PC-3 (cell line): ENCODE measurements at regions not wholly inside any gene's neighbourhood (a gene's known extent, or its start where the extent isn't known, plus 50 kb on each side); places are given as distances from the start of the nearest gene placed in this dataset.
A peak's percentile ranks its signal among the peaks of the same experiment; 100 is the strongest.

Experiments used
- ATAC-seq: fragments of 200-7000 bp; cut with Tn5 transposase; 2 replicates; pipeline ENCODE4 v1.9.1; 2020; ENCODE audit warnings: mild to moderate bottlenecking, moderate library complexity
- BruUV-seq: library from RNA; stranded (reverse); fragments of 400-500 nt; replicated peaks from 2 replicates; lab custom pipeline; 2021; lab: Mats Ljungman, UMichigan
- CTCF ChIA-PET: fragments of 300-600 bp; sonication (Branson Sonifier 250); formaldehyde crosslinking; loops from one replicate; lab custom pipeline; 2022; ENCODE audit warnings: antibody characterized with exemption; lab: Charles Lee
- POLR2A ChIA-PET: fragments of 300-600 bp; sonication (Branson Sonifier 250); formaldehyde crosslinking; loops from one replicate; lab custom pipeline; 2022; ENCODE audit warnings: antibody characterized with exemption; ENCODE audit not compliant: unreplicated experiment; lab: Charles Lee
- DNase-seq: peaks from one replicate; pipeline ENCODE4 v3.0.0-alpha.2; 2015
- H2AFZ ChIP-seq: fragments of 300-600 bp; sonication (generic); 2 replicates; pipeline ENCODE4 v1.6.0; 2016; ENCODE audit warnings: antibody characterized with exemption, low read length
- H3F3A ChIP-seq: fragments of 300-600 bp; sonication (generic); one replicate; pipeline ENCODE4 v1.6.0; 2017; ENCODE audit warnings: antibody characterized with exemption, low read length, control low read depth, mild to moderate bottlenecking; ENCODE audit not compliant: unreplicated experiment
- H3K27ac ChIP-seq: fragments of 300-600 bp; sonication (generic); 2 replicates; pipeline ENCODE4 v1.5.1; 2016; ENCODE audit warnings: mild to moderate bottlenecking, low read length
- H3K27me3 ChIP-seq: fragments of 300-600 bp; sonication (generic); 2 replicates; pipeline ENCODE4 v1.6.1; 2016; ENCODE audit warnings: low read length, mixed read lengths
- H3K36me3 ChIP-seq: fragments of 300-600 bp; sonication (generic); 2 replicates; pipeline ENCODE4 v1.6.1; 2016; ENCODE audit warnings: low read depth, mixed run types, low read length, mixed read lengths
- H3K4me1 ChIP-seq: fragments of 300-600 bp; sonication (generic); 2 replicates; pipeline ENCODE4 v1.5.1; 2016; ENCODE audit warnings: low read length; ENCODE audit not compliant: insufficient read depth
- H3K4me2 ChIP-seq: fragments of 300-600 bp; sonication (generic); 2 replicates; pipeline ENCODE4 v1.6.0; 2016; ENCODE audit warnings: low read length
- H3K4me3 ChIP-seq: fragments of 300-600 bp; sonication (generic); 2 replicates; pipeline ENCODE4 v1.5.1; 2016; ENCODE audit warnings: mild to moderate bottlenecking, low read length, mixed read lengths
- H3K79me2 ChIP-seq: fragments of 300-600 bp; sonication (generic); 2 replicates; pipeline ENCODE4 v1.6.1; 2017; ENCODE audit warnings: low read length, mixed read lengths
- H3K9ac ChIP-seq: fragments of 300-600 bp; sonication (generic); 2 replicates; pipeline ENCODE4 v1.6.0; 2016; ENCODE audit warnings: mild to moderate bottlenecking, low read length
- H3K9me2 ChIP-seq: fragments of 300-600 bp; sonication (generic); replicated peaks from 2 replicates; pipeline ENCODE4 v1.6.1; 2016; ENCODE audit warnings: mixed run types, low read length, mixed read lengths
- H3K9me3 ChIP-seq: fragments of 300-600 bp; sonication (generic); 2 replicates; pipeline ENCODE4 v1.6.1; 2016; ENCODE audit warnings: low read length, mixed read lengths
- H4K20me1 ChIP-seq: fragments of 300-600 bp; sonication (generic); 2 replicates; pipeline ENCODE4 v1.6.1; 2016; ENCODE audit warnings: low read length, mixed read lengths
- EZH2 ChIP-seq: fragments of 300-600 bp; sonication (generic); IDR thresholded peaks from one replicate; pipeline ENCODE4 v1.6.1; 2017; ENCODE audit warnings: antibody characterized with exemption, mild to moderate bottlenecking, low read length; ENCODE audit not compliant: unreplicated experiment
- EZH2phosphoT487 ChIP-seq: fragments of 300-600 bp; sonication (generic); IDR thresholded peaks from 2 replicates; pipeline ENCODE4 v1.6.1; 2018; ENCODE audit warnings: mild to moderate bottlenecking, antibody characterized with exemption, low read length, borderline replicate concordance
- intact Hi-C: fragments of 100-400 bp; cut with micrococcal nuclease; formaldehyde crosslinking; loops from 2 replicates; pipeline ENCODE4 v1.9.0; 2023
- TF ChIP-seq, protein P1 (sequence below): fragments of 300-600 bp; sonication (generic); conservative IDR thresholded peaks from 2 replicates; pipeline ENCODE4 v1.5.1; 2017; ENCODE audit warnings: antibody characterized with exemption, low read depth, mild to moderate bottlenecking, low read length

DNA sequence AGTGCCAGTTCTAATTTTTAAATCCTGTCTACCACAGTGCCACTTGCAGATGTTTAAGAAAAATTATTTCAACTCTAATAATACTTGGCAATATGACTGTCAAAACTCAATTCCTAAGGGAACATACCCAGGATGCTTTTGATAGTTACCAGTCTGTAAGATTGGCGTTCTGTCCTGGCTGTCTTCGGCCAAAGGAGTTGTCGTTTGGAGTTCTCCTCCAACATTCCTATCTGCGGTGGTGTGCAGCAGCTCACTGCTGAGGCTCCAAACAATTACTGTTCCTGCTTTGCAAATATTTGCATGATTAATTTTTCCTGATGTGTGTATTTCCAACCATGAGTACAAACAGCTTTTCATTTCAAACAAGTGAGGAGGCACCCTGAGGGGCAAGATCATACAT, 330.8 kb upstream of the DPH6 start:
- DNase-seq (no peak), ATAC-seq (no peak)
- Histone ChIP-seq H3K36me3 (no peaks in the 10 kb centered on the region), H4K20me1 (no peaks in the 10 kb centered on the region), H3K9ac (no peak overlapping the region), H3K27ac (no peak overlapping the region), H3K27me3 (no peaks in the 10 kb centered on the region), H3K4me2 (no peak overlapping the region), H3F3A (no peaks in the 10 kb centered on the region), H2AFZ (no peak overlapping the region), H3K4me3 (no peak overlapping the region), H3K79me2 (no peaks in the 10 kb centered on the region), H3K4me1 (peaks cover 11% of the 10 kb centered on the region), H3K9me3 (no peaks in the 10 kb centered on the region), H3K9me2 (no peaks in the 10 kb centered on the region)
- ChIA-PET CTCF (no interaction called here), POLR2A (no interaction called here)
- TF ChIP-seq, protein P1, sequence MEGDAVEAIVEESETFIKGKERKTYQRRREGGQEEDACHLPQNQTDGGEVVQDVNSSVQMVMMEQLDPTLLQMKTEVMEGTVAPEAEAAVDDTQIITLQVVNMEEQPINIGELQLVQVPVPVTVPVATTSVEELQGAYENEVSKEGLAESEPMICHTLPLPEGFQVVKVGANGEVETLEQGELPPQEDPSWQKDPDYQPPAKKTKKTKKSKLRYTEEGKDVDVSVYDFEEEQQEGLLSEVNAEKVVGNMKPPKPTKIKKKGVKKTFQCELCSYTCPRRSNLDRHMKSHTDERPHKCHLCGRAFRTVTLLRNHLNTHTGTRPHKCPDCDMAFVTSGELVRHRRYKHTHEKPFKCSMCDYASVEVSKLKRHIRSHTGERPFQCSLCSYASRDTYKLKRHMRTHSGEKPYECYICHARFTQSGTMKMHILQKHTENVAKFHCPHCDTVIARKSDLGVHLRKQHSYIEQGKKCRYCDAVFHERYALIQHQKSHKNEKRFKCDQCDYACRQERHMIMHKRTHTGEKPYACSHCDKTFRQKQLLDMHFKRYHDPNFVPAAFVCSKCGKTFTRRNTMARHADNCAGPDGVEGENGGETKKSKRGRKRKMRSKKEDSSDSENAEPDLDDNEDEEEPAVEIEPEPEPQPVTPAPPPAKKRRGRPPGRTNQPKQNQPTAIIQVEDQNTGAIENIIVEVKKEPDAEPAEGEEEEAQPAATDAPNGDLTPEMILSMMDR: no peak
- TF ChIP-seq EZH2phosphoT487 (no peak), EZH2 (no peak)
- no TSS peak for BruUV-seq
- intact Hi-C loops: no loop called here

DNA sequence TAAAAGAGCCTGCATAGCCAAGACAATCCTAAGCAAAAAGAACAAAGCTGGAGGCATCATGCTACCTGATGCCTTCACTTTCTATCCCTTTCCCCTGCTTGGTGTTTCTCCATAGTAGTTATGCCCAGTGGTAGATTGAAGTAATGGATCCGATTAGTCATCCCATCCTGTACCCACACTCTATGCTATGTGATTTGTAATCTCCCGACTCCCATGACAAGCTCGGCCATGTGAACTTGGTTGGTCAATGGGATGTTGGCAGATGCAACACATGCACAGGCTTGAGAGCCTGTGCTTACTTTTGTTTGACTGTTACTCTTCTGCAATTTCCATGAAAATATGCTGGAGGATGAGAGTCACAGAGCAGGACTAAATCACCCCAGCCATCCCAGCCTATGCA, 334.9 kb upstream of the DPH6 start:
- ChIA-PET POLR2A (no interaction called here), CTCF (no interaction called here)
- H4K20me1 ChIP-seq: no peaks in the 10 kb centered on the region
- ATAC-seq: no peak
- no peak overlapping the region for H3K27ac ChIP-seq
- no peak overlapping the region for H3K9ac ChIP-seq
- BruUV-seq: no TSS peak
- intact Hi-C loops: no loop called here
- no peak for TF ChIP-seq EZH2
- TF ChIP-seq, protein P1: no peak
- TF ChIP-seq EZH2phosphoT487: no peak
- H2AFZ ChIP-seq: no peak overlapping the region
- H3F3A ChIP-seq: no peaks in the 10 kb centered on the region
- H3K27me3 ChIP-seq: no peaks in the 10 kb centered on the region
- H3K4me1 ChIP-seq: peaks cover 4% of the 10 kb centered on the region
- no peak overlapping the region for H3K4me2 ChIP-seq
- no peaks in the 10 kb centered on the region for H3K79me2 ChIP-seq
- no peak overlapping the region for H3K4me3 ChIP-seq
- H3K9me3 ChIP-seq: no peaks in the 10 kb centered on the region
- DNase-seq: no peak
- no peaks in the 10 kb centered on the region for H3K36me3 ChIP-seq
- no peaks in the 10 kb centered on the region for H3K9me2 ChIP-seq

DNA sequence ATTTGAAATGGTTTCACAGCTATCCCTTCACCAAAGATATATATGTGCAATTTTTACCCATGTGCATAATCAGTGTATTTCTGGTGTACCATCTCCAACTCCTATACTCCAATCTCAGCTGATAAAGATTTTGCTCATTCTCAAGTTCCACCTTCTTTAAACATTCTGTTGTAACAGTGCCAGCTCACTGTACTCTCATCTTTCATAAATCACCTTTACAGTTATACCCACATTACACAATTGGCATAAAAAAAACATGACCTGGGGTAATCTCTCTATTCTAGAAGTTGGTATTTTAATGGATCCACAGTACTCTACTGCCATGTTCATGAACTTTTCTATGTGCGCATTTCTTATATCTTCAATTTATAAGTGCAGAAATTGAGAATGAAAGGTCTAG, 339.9 kb upstream of the DPH6 start:
- Histone ChIP-seq H3K4me3 (no peak overlapping the region), H3K27me3 (no peaks in the 10 kb centered on the region), H3K9me2 (no peaks in the 10 kb centered on the region), H2AFZ (no peak overlapping the region), H3K9me3 (no peaks in the 10 kb centered on the region), H3F3A (no peaks in the 10 kb centered on the region), H3K4me1 (peaks cover 18% of the 10 kb centered on the region), H3K36me3 (no peaks in the 10 kb centered on the region), H3K79me2 (no peaks in the 10 kb centered on the region), H3K4me2 (no peak overlapping the region), H3K27ac (no peak overlapping the region), H3K9ac (no peak overlapping the region), H4K20me1 (no peaks in the 10 kb centered on the region)
- BruUV-seq: no TSS peak
- ChIA-PET POLR2A (no interaction called here), CTCF (no interaction called here)
- intact Hi-C loops: no loop called here
- peak; percentile 73 for DNase-seq
- TF ChIP-seq, protein P1: no peak
- no peak for TF ChIP-seq EZH2
- no peak for TF ChIP-seq EZH2phosphoT487
- peak; percentile 55 for ATAC-seq
